ENCODE measurements at regions not wholly inside any gene's neighbourhood (a gene's known extent, or its start where the extent isn't known, plus 50 kb on each side); places are given as distances from the start of the nearest gene placed in this dataset.

DNA sequence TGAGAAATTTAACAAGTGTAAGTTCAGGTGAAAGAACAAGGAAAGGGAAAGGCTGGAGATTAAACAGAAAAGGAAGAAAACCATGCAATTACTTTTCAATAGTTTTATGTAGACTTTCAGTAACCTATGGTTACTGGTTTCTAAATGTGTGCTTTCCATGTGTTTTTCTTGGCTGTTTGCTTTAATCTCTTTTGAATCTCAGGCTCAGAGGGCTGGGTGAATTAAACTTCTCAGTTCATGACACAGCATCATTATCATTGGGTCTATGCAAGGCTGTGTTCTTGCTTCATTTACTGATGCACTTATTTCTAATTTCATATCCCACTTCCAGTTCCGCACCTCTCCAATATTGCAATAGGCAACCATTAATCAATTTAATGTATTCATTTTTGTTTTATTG is 266.5 kb upstream of the UGT8 start:
- no peak for TF ChIP-seq CTCF (IDR thresholded peaks at IDR 0.05)
- no peak for TF ChIP-seq EZH2 (IDR thresholded peaks at IDR 0.05; ENCODE audit: borderline replicate concordance, insufficient read depth, low read depth, low read length, poor library complexity, severe bottlenecking)
